Retina (tissue), 1 donor: ENCODE measurements at regions not wholly inside any gene's neighbourhood (a gene's known extent, or its start where the extent isn't known, plus 50 kb on each side); places are given as distances from the start of the nearest gene placed in this dataset.
A peak's percentile ranks its signal among the peaks of the same experiment; 100 is the strongest.
"Not testable (repeated sequence)": the region's sequence is repeated elsewhere in the genome, so short reads cannot be mapped to it uniquely, and the experiment has no call there.

Source experiments
- DNase-seq: peaks from one replicate; pipeline ENCODE4 v3.0.0-alpha.2; 2016

- no peak for DNase-seq
These were observed 59.3 kb downstream of the OXGR1 start for GRCh38 chr13:96934889-96935489.

DNA sequence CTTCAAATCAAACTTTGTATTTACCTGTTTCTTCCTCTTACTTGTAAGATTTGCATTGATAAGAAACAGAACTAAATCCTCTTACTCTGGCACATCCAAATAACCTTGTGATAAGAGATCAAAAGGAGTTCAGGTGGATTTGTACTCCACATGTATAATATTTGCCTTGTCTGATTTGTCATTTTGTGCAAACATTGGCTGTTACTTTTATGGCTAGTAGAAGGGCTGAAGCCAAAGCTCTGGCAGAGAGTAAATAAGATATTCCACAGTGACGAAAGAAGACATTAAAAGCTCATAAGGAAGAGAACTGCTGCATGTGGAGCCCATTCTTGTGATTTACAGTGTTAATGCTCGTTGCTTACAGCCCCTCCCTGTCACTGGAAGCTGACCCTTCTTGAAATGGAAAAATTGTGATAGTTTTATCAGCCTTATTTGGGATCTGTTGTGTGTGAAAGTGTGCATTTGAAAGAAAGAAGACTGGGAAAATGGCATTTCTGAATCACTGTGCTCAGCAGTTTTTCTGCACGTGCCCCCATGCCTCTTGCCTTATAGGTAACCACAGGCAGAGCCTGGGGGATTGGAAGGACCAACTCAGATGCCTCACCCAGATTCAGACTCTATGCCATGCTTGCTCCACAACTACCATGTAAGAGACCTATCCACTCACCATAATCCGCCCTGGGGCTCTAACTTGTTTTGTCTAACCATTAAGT is 68.2 kb downstream of the OXGR1 start:
- no peak for DNase-seq

DNA sequence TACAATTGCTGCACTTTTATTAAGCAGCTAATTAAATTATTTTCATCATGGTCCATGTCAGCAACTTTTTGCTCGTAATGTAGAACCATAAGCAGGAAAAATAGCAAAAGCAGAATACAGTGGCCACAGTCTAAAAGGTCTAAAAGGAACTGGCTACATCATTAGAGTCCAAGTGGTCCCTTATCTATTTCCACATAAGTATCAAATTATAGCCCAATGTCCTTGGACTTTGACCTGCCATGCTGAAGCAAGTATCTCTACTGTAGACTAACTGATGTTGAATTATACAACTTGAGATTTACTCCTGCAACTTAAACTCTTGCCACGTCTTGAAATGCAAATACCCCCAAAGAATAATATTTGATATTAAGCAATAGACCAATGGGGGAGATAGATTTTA is 68.8 kb downstream of the OXGR1 start:
- no peak for DNase-seq

DNA sequence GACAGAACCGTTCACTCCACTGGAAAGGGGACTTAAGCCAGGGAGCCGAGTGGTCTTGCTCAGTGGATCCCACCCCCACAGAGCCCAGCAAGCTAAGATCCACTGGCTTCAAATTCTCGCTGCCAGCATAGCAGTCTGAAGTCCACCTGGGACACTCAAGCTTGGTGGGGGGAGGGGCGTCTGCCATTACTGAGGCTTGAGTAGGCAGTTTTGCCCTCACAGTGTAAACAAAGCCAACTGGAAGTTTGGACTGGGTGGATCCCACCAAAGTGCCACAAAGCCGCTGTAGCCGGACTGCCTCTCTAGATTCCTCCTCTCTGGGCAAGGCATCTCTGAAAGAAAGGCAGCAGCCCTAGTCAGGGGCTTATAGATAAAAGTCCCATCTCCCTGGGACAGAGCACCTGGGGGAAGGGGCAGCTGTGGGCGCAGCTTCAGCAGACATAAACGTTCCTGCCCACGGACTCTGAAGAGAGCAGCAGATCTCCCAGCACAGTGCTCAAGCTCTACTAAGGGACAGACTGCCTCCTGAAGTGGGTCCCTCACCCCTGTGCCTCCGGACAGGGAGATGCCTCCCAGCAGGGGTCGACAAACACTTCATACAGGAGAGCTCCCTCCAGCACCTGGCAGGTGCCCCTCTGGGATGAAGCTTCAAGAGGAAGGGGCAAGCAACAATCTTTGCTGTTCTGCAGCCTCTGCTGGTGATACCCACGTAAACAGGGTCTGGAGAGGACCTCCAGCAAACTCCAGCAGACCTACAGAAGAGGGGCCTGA is 75.2 kb downstream of the OXGR1 start:
- not testable (repeated sequence) for DNase-seq

DNA sequence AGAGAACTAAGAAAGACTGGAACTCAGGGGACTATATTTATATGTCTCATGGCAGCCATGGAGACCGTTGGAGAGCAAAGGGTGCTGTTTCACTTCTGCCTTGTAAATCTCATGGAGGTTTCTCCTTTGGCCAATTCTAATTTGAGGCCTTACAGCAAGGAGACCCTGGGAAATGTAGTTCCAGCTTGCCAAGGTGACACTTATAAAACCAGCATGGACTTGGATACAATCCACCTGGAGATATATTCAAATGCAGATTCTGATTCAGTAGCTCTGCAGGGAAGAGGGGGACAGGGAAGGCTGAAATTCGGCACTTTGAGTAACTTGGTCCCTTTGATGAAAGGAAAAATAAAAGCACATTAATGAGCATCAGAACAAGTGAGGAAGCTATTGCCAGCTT is 90.0 kb downstream of the OXGR1 start:
- DNase-seq = no peak

- no peak for DNase-seq
These were observed 91.2 kb downstream of the OXGR1 start for GRCh38 chr13:96903085-96903484.

- DNase-seq = no peak
These were observed 93.3 kb downstream of the OXGR1 start for GRCh38 chr13:96900986-96901385.

DNA sequence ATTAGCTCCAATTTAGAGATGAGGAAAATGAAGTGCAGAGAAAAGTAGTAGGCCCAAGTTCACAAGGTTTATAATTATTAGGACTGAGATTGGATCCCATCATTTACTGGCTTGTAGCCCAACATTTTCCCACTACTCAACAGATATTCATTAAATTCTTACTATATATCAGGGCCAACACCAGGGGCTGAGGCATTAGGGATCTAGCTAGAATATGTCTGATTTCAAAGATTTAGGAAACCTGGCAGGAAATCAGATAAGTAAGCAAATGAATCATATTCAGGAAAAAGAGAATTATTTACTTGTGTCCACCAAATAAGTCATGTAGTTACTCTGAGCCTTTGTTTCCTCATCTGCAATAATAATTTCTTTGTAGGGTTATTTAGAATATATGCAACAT is 94.3 kb downstream of the OXGR1 start:
- DNase-seq = no peak

DNA sequence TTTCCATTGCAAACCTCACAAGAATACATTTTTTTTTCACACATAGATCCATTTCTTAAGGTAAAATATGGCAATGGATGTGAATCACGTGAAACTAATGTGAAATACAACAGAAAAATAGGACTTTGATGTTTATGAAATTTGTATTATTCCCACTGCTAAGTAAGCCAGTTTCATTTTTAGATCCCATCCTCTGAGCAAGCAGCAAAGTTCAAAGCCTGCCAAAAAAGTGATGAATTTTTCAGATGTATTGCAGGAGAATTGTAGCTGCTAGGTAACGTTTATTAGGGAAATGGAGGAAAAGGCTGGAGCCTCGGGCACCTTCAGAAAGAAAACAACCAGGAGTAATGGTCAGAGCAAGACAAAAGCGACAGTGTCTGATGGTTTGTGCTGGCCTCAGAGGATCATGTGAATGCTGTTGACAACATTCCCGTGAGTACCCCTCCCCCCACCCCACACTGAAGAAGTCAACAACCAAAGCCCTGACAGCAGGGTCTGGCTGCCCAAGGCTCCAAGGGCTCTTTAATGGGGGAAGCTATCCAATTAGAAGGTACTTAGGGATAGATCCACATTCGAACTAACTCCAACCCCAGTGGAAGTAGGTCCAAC is 95.5 kb downstream of the OXGR1 start:
- DNase-seq = peak; percentile 27

DNA sequence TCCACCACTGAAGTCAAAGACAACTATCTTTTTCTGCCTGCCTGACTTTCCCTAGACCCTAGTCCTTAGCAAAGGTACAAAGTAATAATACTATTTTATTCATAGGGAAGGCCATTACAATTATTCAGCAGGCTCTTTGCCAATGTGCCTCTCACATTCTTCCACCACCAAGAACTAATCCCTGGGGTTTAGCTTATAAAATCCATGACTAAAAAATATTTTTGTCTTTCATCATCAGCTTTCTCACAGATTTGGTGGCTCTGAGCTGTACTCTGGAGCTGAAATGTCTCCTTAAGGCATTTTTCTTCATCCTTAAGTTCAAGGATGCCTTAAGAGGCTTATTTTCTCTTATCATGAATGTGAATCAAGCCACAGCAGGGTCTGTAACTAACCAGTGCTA is 96.1 kb downstream of the OXGR1 start:
- DNase-seq = no peak
